Activated CD4-positive, alpha-beta T cell treated with anti-CD3 and anti-CD28 coated beads, Interleukin-2, amount 50 U/mL, for 4 hours (primary cell): ENCODE measurements at regions not wholly inside any gene's neighbourhood (a gene's known extent, or its start where the extent isn't known, plus 50 kb on each side); places are given as distances from the start of the nearest gene placed in this dataset.

Experiments
- DNase-seq, 2 experiments: peaks; one replicate each; pipeline ENCODE4 v3.0.0-alpha.2; 2020

- DNase-seq, result no peak
Measured at GRCh38 chr16:11447272-11447671, 102.0 kb downstream of the RMI2 start.

DNA sequence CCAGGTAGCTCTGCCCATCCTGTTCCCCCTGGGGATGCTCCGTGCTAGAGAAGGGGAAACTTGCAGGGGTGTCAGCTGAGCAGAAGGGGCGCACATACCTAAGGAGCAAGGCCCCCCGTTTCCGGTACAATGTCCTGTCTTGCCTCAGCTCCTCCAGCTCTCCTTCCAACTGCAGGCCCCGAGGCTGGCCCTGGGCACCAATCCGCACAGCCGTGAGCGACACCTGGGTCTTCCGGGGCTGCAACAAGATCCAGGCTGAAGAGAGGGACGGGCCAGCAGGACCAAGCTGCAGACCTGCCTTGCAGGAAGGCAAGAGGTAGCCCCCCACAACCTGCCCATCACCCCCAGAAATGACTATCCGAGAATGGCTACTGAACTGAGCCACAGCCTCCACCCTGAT, 102.6 kb downstream of the RMI2 start:
- no peak for DNase-seq

- no peak for DNase-seq
Measured at GRCh38 chr16:11448796-11449416, 103.6 kb downstream of the RMI2 start.

- DNase-seq, result no peak
Measured at GRCh38 chr16:11449716-11450115, 104.5 kb downstream of the RMI2 start.

- DNase-seq, result no peak
Measured at GRCh38 chr16:11450136-11450535, 104.9 kb downstream of the RMI2 start.

GRCh38 chr16:11452298-11452697, 107.0 kb downstream of the RMI2 start:
- no peak for DNase-seq

DNA sequence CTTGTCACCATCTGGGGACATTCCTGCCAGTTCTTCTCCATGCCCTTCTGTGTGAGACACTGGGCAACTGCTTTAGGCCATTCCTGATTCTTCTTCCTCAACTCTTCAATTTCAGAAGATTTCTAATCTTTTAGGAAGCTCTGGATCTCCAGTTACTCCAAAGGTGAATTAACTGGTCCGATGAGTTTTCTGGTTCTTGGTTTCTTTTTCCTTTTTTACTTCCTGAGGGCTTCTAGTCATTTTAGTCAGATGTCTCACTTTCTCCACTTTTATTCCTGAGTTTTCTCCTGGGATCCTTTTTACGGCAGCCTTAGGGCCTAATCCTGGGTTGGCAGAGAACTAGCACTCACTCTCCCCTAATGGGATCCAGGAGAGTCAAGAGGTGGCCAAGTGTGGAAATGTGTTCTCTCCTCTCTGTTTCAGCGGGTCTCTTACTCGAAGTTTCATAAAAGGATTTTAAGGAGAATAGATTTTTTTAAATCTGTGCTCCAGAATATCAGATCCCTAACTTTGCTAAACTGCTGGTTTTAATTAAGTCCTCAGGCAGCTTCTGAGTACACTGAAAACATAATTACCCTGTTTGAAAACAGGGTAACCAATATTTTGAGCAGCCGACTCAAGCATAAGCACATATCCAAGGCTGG, 107.6 kb downstream of the RMI2 start:
- DNase-seq, result no peak

GRCh38 chr16:11456741-11457140, 111.5 kb downstream of the RMI2 start:
- DNase-seq, result no peak

DNA sequence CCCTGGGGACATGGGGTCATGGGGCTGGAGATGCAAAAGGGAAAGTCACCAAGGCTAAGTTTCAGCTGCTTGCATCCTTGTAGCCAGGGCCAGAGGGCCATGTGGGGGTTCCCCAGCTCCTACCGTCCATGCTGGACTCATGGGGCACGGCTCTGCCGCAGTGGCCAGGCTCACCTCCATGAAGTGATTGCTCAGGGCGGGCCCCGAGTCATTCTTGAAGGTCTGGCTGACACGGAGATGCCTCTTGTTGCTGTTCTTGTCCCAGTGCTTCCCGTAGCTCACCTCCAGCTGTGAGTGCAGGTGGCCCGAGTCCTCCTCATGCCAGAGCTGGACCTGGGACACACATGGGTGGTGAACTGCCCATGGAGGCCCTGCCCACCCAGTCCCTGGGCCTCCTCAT, 114.5 kb downstream of the RMI2 start:
- DNase-seq, result no peak

GRCh38 chr16:11460820-11461594, 115.7 kb downstream of the RMI2 start:
- no peak for DNase-seq

DNA sequence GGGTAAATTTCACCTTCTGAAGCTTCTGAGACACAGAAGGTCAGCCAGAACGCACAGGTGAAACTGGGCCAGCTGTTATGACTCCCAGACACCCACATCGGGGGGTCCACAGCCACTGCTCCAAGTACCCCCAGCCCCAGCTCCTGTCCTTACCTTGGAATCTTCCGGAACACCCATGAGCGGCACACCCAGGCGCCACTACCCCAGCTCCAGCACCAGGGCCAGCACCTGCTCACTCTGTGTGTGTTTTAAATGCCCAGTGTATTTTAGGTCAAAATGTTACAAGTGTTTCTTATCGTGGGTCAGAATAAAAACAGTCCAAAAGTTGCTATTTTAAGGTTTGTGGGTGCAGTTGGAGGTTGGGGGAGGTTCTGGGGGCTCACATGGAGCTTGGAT, 116.3 kb downstream of the RMI2 start:
- no peak for DNase-seq

- no peak for DNase-seq
Measured at GRCh38 chr16:11462036-11462435, 116.8 kb downstream of the RMI2 start.

- no peak for DNase-seq
Measured at GRCh38 chr16:11462861-11463260, 117.6 kb downstream of the RMI2 start.

GRCh38 chr16:11464241-11464640, 119.0 kb downstream of the RMI2 start:
- DNase-seq, result no peak

GRCh38 chr16:11465675-11466074, 120.4 kb downstream of the RMI2 start:
- no peak for DNase-seq

DNA sequence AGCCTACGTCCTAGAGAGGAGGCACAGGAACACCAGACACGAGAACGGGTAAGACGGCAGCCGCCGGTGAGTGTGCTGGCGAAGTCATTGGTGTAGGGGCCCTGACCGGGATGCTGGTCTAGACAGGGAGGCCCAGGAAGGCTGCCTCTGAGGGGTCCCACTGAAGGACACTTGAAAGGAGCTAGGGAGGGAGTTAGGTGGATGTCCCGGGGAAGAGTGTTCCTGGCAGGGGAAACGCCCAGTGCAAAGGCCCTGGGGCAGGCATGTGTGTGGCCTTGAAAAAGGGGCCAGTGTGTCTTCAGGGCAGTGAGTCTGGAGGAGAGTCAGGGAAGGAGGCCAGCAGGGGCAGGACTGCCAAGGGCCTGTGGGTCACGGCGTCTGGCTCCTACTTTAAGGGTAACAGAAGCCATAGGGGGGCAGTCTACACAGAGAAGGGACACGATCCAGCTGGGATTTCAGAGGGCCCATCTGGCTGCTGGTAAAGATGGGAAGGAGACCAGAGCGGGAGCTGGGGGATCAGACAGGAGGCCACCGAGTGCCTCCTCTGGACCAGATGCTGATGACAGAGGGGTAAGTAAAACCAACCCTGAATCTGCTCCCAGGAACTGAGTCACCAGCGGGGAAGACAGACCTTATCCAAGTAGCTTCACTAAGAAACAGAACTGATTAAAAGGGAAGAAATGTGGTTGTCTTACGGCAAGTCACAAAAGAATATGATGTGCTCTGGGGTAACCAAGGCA, 115.9 kb downstream of the LITAF start:
- no peak for DNase-seq

DNA sequence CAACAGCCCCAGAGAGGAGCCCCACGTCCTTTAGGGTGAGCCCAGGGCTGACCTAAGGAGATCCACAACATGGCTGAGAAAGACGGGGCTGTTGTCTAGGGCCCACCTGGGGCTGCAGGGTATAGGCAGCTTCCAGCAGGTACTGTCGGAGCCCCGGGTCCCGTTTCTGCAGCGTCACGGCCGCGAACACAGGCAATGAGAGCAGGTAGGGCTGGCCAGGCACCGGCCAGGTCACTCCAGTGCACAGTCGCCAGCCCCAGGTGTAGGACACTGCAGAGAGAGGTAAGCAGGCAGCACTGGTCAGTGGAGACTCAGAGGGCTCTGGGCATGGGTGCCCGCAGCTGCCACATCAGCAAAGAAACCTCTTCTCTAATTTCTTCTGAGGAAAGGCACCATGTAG, 115.2 kb downstream of the LITAF start:
- no peak for DNase-seq

DNA sequence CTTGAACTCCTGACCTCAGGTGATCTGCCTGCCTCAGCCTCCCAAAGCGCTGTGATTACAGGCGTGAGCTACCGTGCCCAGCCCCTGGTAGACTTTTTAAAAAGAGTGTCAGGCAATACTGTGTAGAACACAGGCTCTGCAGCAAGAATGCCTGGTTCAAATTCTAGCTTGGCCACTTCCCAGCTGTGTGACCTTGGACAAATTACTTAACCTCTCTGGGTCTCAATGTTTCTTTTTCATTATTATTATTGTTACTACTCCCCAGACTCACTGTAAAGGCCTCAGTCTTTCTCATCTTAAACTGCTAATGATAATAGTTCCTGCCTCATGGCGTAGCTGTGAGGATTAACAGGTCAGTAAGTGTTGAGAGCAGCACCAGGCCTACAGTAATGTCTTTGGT, 114.3 kb downstream of the LITAF start:
- no peak for DNase-seq

DNA sequence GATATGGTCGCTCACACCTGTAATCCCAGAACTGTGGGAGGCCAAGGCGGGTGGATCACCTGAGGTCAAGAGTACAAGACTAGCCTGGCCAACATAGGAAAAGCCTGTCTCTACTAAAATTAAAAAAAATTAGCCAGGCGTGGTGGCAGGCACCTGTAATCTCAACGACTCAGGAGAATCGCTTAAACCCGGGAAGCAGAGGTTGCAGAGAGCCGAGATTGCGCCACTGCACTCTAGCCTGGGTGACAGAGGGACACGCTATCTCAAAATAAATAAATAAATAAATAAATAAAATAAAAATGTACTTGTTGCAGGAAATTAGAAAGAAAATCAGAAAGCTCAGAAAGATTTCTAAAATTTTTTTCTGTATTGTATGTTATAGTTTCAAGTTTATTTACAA, 113.9 kb downstream of the LITAF start:
- DNase-seq, result no peak

- no peak for DNase-seq
Measured at GRCh38 chr16:11473728-11474127, 113.0 kb downstream of the LITAF start.

GRCh38 chr16:11474617-11475291, 112.0 kb downstream of the LITAF start:
- DNase-seq, result no peak

GRCh38 chr16:11475896-11476630, 110.7 kb downstream of the LITAF start:
- DNase-seq, result no peak
